Raji (cell line): ENCODE measurements at regions not wholly inside any gene's neighbourhood (a gene's known extent, or its start where the extent isn't known, plus 50 kb on each side); places are given as distances from the start of the nearest gene placed in this dataset.

Experiments used
- POLR2A ChIP-seq: IDR thresholded peaks from 2 replicates; pipeline ENCODE4 v1.6.1; 2011; ENCODE audit warnings: low read depth, low read length, control low read depth; ENCODE audit not compliant: insufficient read depth

- TF ChIP-seq POLR2A, result no peak
These were observed 120.3 kb downstream of the MRM1 start for GRCh38 chr17:36721560-36722120.

GRCh38 chr17:36722121-36722902 lies 120.9 kb downstream of the MRM1 start:
- peak; percentile 67 for TF ChIP-seq POLR2A

- no peak for TF ChIP-seq POLR2A
These were observed 121.5 kb downstream of the MRM1 start for GRCh38 chr17:36722903-36723263.

- no peak for TF ChIP-seq POLR2A
These were observed 122.2 kb downstream of the MRM1 start for GRCh38 chr17:36723459-36724025.

- no peak for TF ChIP-seq POLR2A
These were observed 124.8 kb downstream of the MRM1 start for GRCh38 chr17:36726199-36726598.

- no peak for TF ChIP-seq POLR2A
These were observed 125.7 kb downstream of the MRM1 start for GRCh38 chr17:36727052-36727451.

GRCh38 chr17:36727577-36727976 lies 126.2 kb downstream of the MRM1 start:
- no peak for TF ChIP-seq POLR2A

- TF ChIP-seq POLR2A, result no peak
These were observed 126.9 kb downstream of the MRM1 start for GRCh38 chr17:36728030-36728991.

GRCh38 chr17:36730095-36730808 lies 128.9 kb downstream of the MRM1 start:
- TF ChIP-seq POLR2A, result no peak

- no peak for TF ChIP-seq POLR2A
These were observed 129.6 kb downstream of the MRM1 start for GRCh38 chr17:36730857-36731490.

GRCh38 chr17:36731811-36732210 lies 130.4 kb downstream of the MRM1 start:
- TF ChIP-seq POLR2A, result no peak

GRCh38 chr17:36732351-36732750 lies 131.0 kb downstream of the MRM1 start:
- no peak for TF ChIP-seq POLR2A

- no peak for TF ChIP-seq POLR2A
These were observed 135.1 kb downstream of the MRM1 start for GRCh38 chr17:36736201-36737156.
